Activated naive CD4-positive, alpha-beta T cell (primary cell): ENCODE measurements at regions not wholly inside any gene's neighbourhood (a gene's known extent, or its start where the extent isn't known, plus 50 kb on each side); places are given as distances from the start of the nearest gene placed in this dataset.
"Not testable (repeated sequence)": the region's sequence is repeated elsewhere in the genome, so short reads cannot be mapped to it uniquely, and the experiment has no call there.

Experiments used
- DNase-seq, 4 experiments: peaks; one replicate each; lab custom pipeline; 2025; lab: John Stamatoyannopoulos, UW

DNA sequence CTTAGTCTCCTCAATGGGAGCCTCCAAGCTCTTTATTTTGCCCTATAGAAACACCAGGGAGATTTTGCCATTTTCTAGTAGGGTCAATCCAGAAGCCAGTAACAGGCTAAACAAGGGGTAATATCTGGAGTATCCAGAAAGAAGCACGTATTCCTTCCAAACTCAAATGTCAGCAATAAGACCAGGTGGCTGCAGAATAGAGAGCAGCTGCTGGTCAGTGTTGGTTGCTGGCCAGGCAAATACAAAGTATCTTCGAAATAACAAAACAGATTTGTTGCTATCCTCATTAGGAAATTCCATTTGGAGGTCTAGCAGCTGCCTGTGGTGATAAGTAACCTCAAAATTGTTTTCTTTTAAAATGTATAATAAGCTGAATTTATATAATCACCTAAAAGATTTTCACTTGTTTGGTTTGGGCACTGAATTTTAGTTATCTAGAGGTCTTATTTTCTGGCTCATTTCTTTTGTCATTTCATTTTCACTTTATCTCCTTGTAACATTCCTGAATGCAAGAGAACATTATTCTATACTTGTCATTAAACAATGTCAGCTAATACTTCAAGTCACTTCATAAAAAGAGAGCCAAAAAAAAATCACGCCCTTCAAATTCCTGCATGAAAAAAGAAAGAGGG lies 320.6 kb downstream of the DTHD1 start:
- DNase-seq: no peak

DNA sequence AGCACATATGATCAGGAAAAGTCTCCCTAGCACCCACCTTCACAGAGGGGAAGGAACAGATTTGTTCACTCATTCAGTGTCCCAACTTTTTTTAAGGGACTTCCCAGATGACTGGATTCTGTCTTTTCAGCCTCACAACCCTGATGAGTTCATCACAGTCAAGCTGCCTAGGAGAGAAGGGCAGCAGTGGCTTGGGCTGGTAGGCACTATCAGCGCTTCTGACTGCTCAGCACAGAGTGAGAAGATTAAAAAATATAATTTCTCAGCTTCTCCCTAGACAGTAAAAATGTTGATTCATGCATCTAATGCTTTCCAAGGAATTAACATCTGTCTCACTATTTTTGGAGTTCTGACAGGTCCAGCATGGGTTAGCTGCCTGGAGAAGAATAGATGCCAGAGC lies 328.2 kb downstream of the DTHD1 start:
- DNase-seq: no peak

DNA sequence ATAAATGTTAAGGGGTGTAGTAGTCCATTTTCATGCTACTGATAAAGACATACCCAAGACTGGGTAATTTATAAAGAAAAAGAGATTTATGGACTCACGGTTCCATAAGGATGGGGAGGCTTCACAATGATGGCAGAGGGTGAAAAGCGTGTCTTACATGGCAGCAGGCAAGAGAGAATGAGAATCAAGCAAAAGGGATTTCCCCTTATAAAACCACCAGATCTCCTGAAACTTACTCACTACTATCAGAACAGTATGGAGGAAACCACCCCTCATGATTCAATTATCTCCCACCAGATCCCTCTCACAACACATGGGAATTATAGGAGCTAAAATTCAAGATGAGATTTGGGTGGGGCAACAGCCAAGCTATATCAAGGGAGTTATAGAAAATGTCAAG lies 329.2 kb downstream of the DTHD1 start:
- DNase-seq: no peak

DNA sequence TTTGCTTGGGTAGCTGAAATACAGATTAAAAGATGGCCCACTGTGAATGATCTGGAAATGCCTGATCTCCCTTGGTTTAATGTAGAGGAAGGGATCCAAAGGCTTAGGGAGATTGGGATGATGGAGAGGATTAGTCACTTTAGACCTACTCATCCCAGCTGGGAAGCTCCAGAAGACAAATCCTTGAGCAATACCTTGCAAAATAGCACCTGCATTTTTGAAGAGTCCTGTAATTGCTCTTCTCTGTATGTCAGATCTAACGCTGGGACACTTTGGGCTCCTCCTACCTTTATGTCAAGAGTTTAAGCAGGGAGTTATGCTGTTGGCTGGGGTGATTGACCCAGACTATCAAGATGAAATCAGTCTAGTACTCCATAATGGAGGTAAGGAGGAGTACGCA lies 331.7 kb downstream of the DTHD1 start:
- not testable (repeated sequence) for DNase-seq

DNA sequence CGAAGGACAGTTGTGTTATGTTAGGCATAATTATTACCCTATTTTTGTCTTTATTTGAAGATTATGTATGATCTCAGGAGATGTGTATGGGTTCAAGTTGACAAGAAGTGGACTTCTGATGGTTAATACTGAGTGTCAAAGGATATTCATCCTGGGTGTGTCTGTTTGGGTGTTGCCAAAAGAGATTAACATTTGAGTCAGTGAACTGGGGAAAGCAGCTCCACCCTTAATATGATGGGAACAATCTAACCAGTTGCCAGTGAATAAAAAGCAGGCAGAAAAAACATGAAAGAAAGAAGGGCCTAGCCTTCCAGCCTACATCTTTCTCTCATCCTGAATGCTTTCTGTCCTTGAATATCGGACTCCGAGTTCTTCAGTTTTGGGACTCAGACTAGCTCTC lies 332.6 kb downstream of the DTHD1 start:
- no peak for DNase-seq

GRCh38 chr4:36618102-36618501 lies 336.7 kb downstream of the DTHD1 start:
- DNase-seq: no peak

DNA sequence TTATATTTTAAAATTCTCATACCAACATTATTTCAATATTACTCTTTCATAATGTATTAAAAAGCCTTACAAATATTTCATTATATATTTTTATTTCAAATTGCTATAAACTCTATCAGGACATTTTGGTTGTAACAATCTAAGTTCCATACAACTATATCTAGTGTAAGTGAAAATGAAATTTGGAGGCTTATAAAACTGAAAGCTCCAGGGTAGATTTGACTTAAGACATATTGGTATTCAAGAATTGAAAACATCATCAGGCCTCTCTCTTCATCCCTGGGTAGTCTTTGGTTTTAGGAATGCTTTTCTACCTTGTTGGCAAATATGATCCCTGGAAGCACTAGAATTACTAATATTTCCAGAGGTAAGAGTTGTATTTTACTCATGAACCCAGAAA lies 342.6 kb downstream of the DTHD1 start:
- no peak for DNase-seq

DNA sequence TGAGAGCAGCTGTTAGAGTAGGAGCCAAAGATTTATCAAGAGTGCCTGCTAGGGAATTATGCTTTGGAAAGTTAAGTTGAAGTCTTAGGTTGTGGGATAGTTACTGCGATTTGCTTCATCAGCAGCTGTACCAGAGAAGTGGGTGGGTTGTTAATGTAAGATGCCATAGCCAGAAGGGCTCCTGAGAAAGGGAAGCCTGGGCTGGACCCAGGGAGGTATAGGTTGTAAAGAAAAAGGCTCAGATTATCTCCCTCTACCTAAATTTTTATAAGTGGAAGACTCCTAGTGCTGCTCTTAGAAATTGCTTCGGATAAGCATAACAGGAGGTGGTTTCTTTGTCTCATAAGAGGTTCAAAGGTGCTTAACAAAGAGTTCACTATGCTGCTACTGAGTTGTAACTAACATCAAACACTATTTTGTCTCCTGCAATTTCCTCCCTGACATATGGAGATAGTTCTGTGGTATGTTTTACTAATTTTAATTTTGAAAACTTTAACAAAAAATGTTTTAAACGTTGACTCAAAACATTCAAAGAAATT lies 356.9 kb downstream of the DTHD1 start:
- no peak for DNase-seq

GRCh38 chr4:36640876-36641275 lies 359.5 kb downstream of the DTHD1 start:
- DNase-seq: no peak

GRCh38 chr4:36651253-36651652 lies 369.8 kb downstream of the DTHD1 start:
- no peak for DNase-seq

DNA sequence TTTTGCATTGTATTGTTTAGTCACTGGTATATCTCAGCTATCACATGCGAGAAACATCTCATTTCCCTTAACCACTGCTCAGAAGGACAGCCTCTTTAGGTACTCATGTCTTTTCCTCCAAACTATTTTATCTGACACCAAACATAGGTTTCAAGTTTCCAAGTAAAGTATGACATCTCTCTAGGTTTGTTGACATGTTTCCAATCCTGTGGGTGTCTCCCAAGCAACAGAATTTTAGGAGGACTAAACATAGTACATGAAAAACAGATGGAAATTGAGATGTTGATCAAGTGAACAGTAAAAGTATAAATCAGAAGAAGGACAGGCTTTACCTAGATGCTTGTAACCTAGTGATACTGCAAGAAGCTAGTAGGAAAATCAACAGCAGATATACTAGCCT lies 371.4 kb downstream of the DTHD1 start:
- DNase-seq: no peak

DNA sequence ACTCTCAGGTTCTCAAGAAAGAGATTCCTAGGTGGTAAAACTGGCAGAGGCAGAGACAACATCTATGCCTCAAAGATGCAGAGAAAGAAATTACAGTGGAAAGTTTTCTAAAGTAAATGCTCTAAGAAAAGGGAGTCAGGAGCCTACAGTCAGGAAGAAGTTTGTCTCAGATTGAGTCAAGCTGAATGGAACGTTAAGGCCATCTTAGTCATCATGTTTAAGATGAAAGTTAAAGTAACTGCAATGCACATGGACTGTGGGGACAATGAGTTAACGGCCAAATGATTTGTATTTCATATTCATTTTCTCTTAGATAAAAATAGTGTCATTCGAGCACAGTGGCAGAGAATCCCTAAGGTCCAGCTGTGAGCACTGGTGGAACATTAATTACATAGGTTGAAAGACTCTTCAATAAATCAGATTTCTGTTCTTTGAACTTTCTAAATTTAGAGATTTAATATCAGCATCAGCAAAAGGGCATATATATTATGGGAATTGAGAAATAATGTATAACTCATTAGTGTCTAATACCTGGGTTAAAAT lies 384.6 kb downstream of the DTHD1 start:
- DNase-seq: no peak

DNA sequence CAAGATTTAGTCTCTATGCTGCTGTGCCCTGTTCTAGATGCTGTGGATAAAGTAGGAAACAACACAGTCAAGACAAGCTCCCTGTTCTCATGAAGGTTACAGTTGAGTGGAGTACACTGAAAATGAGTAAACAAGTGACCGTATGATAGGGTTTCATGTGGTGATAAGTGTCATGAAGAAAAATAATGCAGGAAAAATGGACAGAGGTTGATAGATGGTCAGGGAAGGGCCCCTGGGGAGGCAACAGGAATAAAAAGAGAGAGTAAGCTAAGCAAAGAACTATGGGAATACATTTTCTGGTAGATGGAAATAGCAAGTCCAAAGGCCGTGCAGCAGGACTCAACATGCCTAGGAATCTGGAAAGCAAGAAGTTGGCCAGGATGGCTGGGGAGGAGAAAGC lies 394.0 kb downstream of the DTHD1 start:
- no peak for DNase-seq

- no peak for DNase-seq
Observed at GRCh38 chr4:36676139-36677050, 395.0 kb downstream of the DTHD1 start.

DNA sequence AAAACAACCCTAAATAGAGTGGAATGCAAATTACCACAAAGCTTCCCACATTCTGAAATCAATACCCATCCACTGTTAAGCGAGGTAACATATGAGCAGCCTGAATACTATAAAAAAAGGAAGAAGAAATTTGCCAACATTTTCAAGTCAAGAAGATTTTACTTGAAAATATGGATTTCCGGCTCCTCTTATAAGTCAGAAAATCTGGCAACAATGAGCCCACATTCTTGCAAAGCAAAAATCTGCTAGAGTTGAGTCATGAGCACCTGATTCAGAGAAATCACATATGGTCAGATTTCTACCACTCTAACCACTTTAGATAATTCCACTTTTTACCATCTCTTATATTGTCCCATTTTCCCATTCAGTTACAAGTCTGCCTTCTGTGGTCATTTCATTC lies 395.7 kb downstream of the DTHD1 start:
- no peak for DNase-seq

- DNase-seq: no peak
Observed at GRCh38 chr4:36677874-36678273, 396.5 kb downstream of the DTHD1 start.

GRCh38 chr4:36687681-36688080 lies 406.3 kb downstream of the DTHD1 start:
- no peak for DNase-seq

- no peak for DNase-seq
Observed at GRCh38 chr4:36692586-36692985, 411.2 kb downstream of the DTHD1 start.

GRCh38 chr4:36702245-36702644 lies 420.8 kb downstream of the DTHD1 start:
- no peak for DNase-seq

GRCh38 chr4:36704289-36704688 lies 422.9 kb downstream of the DTHD1 start:
- no peak for DNase-seq

DNA sequence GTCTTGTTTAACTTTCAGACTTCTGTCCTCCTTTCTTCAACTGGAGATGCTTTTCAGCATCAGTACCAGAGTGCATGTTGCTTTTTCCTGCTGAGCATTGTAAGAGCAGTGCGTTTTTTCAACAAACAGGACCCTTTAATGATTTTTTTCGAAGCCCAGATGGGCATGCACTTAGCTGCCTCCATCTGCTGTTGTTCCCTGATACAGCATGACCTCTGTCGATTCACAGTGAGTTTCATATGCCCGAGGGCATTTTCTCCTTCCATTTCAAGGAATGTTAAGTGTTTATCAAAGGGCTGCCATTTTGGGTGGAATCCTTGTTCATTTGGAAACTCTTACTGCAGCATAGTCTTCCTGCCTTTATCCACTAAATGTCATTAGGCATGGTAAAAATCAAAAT lies 428.6 kb downstream of the DTHD1 start:
- no peak for DNase-seq

DNA sequence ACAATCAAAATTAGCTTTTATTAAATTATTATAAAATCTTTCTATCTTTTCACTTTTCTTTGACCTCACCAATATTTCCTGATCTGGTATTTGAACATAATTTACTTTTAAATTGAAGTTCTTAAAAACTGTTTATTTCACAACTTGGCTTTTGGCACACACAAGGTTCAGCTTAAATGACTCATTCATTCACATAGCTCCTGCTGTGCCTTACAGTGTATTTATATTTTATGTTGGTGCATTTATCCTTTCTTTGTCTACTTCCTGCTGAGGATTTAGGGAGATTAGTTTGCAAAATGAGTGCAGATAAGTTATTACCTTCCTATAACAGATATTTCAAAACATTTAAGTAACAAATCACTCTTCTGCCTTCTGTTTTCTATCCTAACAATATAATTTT lies 430.6 kb downstream of the DTHD1 start:
- no peak for DNase-seq

GRCh38 chr4:36716874-36717273 lies 435.5 kb downstream of the DTHD1 start:
- no peak for DNase-seq
